CD14-positive monocyte (primary cell): ENCODE measurements at regions not wholly inside any gene's neighbourhood (a gene's known extent, or its start where the extent isn't known, plus 50 kb on each side); places are given as distances from the start of the nearest gene placed in this dataset.

Source experiments
- DNase-seq, 3 donors: peaks; one replicate each; pipeline ENCODE4 v3.0.0-alpha.2; 2011 to 2022
- H2AFZ ChIP-seq: 2 replicates; pipeline ENCODE4 v1.6.0; 2012; ENCODE audit warnings: mild to moderate bottlenecking, low read depth, low read length, inconsistent platforms; ENCODE audit not compliant: insufficient read depth, poor library complexity, severe bottlenecking
- H3K27ac ChIP-seq, 2 donors: 1 replicate in 1 of 2; 2 replicates in 1 of 2; pipeline ENCODE4 v1.5.1; 2012 to 2013; ENCODE audit warnings: low read length in 2 of 2, control low read depth in 1 of 2, inconsistent platforms in 1 of 2, low read depth in 1 of 2, mild to moderate bottlenecking in 1 of 2
- H3K27me3 ChIP-seq, 2 donors: one replicate each; pipeline versions ENCODE4 v1.6.0 to v1.6.1; 2011 to 2013; ENCODE audit warnings: low read length in 2 of 2; ENCODE audit not compliant: control insufficient read depth in 2 of 2, insufficient read depth in 2 of 2
- H3K36me3 ChIP-seq, 2 donors: replicated peaks in 1 of 2; 1 replicate in 1 of 2; 2 replicates in 1 of 2; pipeline versions ENCODE4 v1.5.1 to v1.6.1; 2012 to 2013; ENCODE audit warnings: low read length in 2 of 2, control low read depth in 1 of 2, inconsistent platforms in 1 of 2, mild to moderate bottlenecking in 1 of 2; ENCODE audit not compliant: insufficient read depth in 2 of 2, control insufficient read depth in 1 of 2
- H3K4me1 ChIP-seq, 2 donors: 1 replicate in 1 of 2; 2 replicates in 1 of 2; pipeline versions ENCODE4 v1.5.1 to v1.6.1; 2012 to 2013; ENCODE audit warnings: low read length in 2 of 2, control low read depth in 1 of 2, inconsistent platforms in 1 of 2, mild to moderate bottlenecking in 1 of 2, moderate library complexity in 1 of 2; ENCODE audit not compliant: insufficient read depth in 2 of 2, control insufficient read depth in 1 of 2
- H3K4me2 ChIP-seq: replicated peaks from 2 replicates; pipeline ENCODE3; 2012; ENCODE audit warnings: low read length, moderate library complexity, mild to moderate bottlenecking; ENCODE audit not compliant: poor library complexity, severe bottlenecking; ENCODE audit errors: extremely low read depth
- H3K4me3 ChIP-seq, 3 experiments: fragments of 200-600 bp in 1 of 3; sonication (generic) in 1 of 3; replicated peaks in 1 of 3; 1 replicate in 2 of 3; 2 replicates in 1 of 3; pipeline ENCODE4 v1.5.1; 2011 to 2013; ENCODE audit warnings: low read length in 3 of 3, mild to moderate bottlenecking in 3 of 3, control low read depth in 2 of 3, low read depth in 2 of 3, inconsistent platforms in 1 of 3, moderate library complexity in 1 of 3
- H3K79me2 ChIP-seq: 2 replicates; pipeline ENCODE4 v1.6.0; 2012; ENCODE audit warnings: mild to moderate bottlenecking, control low read depth, inconsistent platforms, low read length, moderate library complexity; ENCODE audit not compliant: insufficient read depth
- H3K9ac ChIP-seq: 2 replicates; pipeline ENCODE4 v1.6.0; 2017; ENCODE audit warnings: low read length, mild to moderate bottlenecking; ENCODE audit not compliant: insufficient read depth, poor library complexity, severe bottlenecking
- H3K9me3 ChIP-seq, 2 donors: replicated peaks in 1 of 2; 1 replicate in 1 of 2; 2 replicates in 1 of 2; pipeline versions ENCODE4 v1.5.1 to v1.6.1; 2012 to 2013; ENCODE audit warnings: low read length in 2 of 2, control low read depth in 1 of 2; ENCODE audit not compliant: control insufficient read depth in 1 of 2, insufficient read depth in 1 of 2
- H4K20me1 ChIP-seq: 2 replicates; pipeline ENCODE4 v1.6.0; 2012; ENCODE audit warnings: mild to moderate bottlenecking, low read length, control low read depth, moderate library complexity; ENCODE audit not compliant: insufficient read depth
- H3K27ac Mint-ChIP-seq, 7 donors: one replicate each; pipeline ENCODE4 v1.8.0; 2020; ENCODE audit warnings: mild to moderate bottlenecking in 7 of 7, mixed read lengths in 7 of 7, moderate library complexity in 6 of 7, inconsistent platforms in 2 of 7
- H3K27me3 Mint-ChIP-seq, 3 donors: one replicate each; pipeline ENCODE4 v1.8.0; 2021 to 2022; ENCODE audit warnings: low read depth in 3 of 3, mild to moderate bottlenecking in 3 of 3, mixed read lengths in 3 of 3, moderate library complexity in 3 of 3, inconsistent platforms in 1 of 3
- H3K36me3 Mint-ChIP-seq, 2 donors: one replicate each; pipeline ENCODE4 v1.8.0; 2020; ENCODE audit warnings: mixed read lengths in 2 of 2, inconsistent platforms in 1 of 2, mild to moderate bottlenecking in 1 of 2
- H3K4me1 Mint-ChIP-seq: one replicate; pipeline ENCODE4 v1.8.0; 2020; ENCODE audit warnings: mild to moderate bottlenecking, mixed read lengths
- H3K4me3 Mint-ChIP-seq, 2 donors: one replicate each; pipeline ENCODE4 v1.8.0; 2020; ENCODE audit warnings: mild to moderate bottlenecking in 2 of 2, mixed read lengths in 2 of 2, moderate library complexity in 1 of 2
- H3K9me3 Mint-ChIP-seq, 7 donors: one replicate each; pipeline ENCODE4 v1.8.0; 2020 to 2022; ENCODE audit warnings: mixed read lengths in 7 of 7, mild to moderate bottlenecking in 6 of 7, moderate library complexity in 6 of 7, inconsistent platforms in 2 of 7
- CTCF ChIP-seq: fragments of 200-600 bp; IDR thresholded peaks from one replicate; pipeline ENCODE4 v1.8.0; 2022; ENCODE audit warnings: antibody characterized with exemption, mild to moderate bottlenecking
- WGBS: methylation state at CpG from one replicate; pipeline ENCODE4 v1.1.5; 2013; ENCODE audit warnings: missing lambda C conversion rate; ENCODE audit not compliant: insufficient coverage; 5-methylcytosine and 5-hydroxymethylcytosine counted together
- intact Hi-C, 2 donors: fragments of 100-400 bp; cut with micrococcal nuclease; formaldehyde crosslinking; loops; one replicate each; pipeline versions ENCODE4 v1.15.0 to v1.15.1; 2023

- TF ChIP-seq CTCF = no peak
- H3K27ac Mint-ChIP-seq = peak overlapping the region in 6 of 7 donors; percentile 55 to 88 (median 60)
- intact Hi-C loops = loop anchor here in 1 of 2 donors (2.0 kb wide), 1 partner anchor 55 kb away; no protein-coding TSS in a partner anchor
Measured at GRCh38 chr12:107372229-107372658, 278.9 kb upstream of the CRY1 start.

GRCh38 chr12:107373238-107373809, 280.0 kb upstream of the CRY1 start:
- Histone ChIP-seq H3K27me3 (no peaks in the 10 kb centered on the region), H3K4me3 (peak overlapping the region in 1 of 3 experiments; percentile 60), H2AFZ (peak overlapping the region; percentile 62), H3K9me3 (no peaks in the 10 kb centered on the region), H4K20me1 (no peaks in the 10 kb centered on the region), H3K79me2 (no peaks in the 10 kb centered on the region), H3K9ac (no peak overlapping the region), H3K4me1 (peaks cover 64 to 67% of the 10 kb centered on the region in 2 donors), H3K36me3 (no peaks in the 10 kb centered on the region), H3K27ac (peak overlapping the region; percentile 50 to 69), H3K4me2 (peak overlapping the region; percentile 70)
- intact Hi-C loops = loop anchor here in 1 of 2 donors (2.0 kb wide), 1 partner anchor 57 kb away; no protein-coding TSS in a partner anchor
- peaks cover 65% of the 10 kb centered on the region for H3K4me1 Mint-ChIP-seq
- TF ChIP-seq CTCF = no peak
- H3K27ac Mint-ChIP-seq = peak overlapping the region; percentile 43 to 88 (median 70)
- peak in 2 of 3 donors; percentile 20 to 22 for DNase-seq
- H3K27me3 Mint-ChIP-seq = peaks cover 0 to 6% (median 1%) of the 10 kb centered on the region in 3 donors
- H3K4me3 Mint-ChIP-seq = peak overlapping the region; percentile 53 to 76
- WGBS = 92% methylated on average over 2 of the region's 3 CpGs
- H3K9me3 Mint-ChIP-seq = no peaks in the 10 kb centered on the region
- peaks cover 0 to 2% of the 10 kb centered on the region in 2 donors for H3K36me3 Mint-ChIP-seq

More at GRCh38 chr12:107372229-107372658, 278.9 kb upstream of the CRY1 start:
- Histone ChIP-seq H3K9me3 (no peaks in the 10 kb centered on the region), H3K4me3 (peak overlapping the region in 1 of 3 experiments; percentile 11), H3K79me2 (no peaks in the 10 kb centered on the region), H2AFZ (no peak overlapping the region), H4K20me1 (no peaks in the 10 kb centered on the region), H3K4me2 (peak overlapping the region; percentile 10), H3K27me3 (no peaks in the 10 kb centered on the region), H3K4me1 (peaks cover 66 to 69% of the 10 kb centered on the region in 2 donors), H3K27ac (peak overlapping the region; percentile 10 to 26), H3K9ac (no peak overlapping the region), H3K36me3 (no peaks in the 10 kb centered on the region)
- peak overlapping the region; percentile 43 to 66 for H3K4me3 Mint-ChIP-seq
- peaks cover 0 to 6% (median 1%) of the 10 kb centered on the region in 3 donors for H3K27me3 Mint-ChIP-seq
- peak; percentile 47 to 79 (median 54) for DNase-seq
- no peaks in the 10 kb centered on the region for H3K9me3 Mint-ChIP-seq
- peaks cover 65% of the 10 kb centered on the region for H3K4me1 Mint-ChIP-seq
- H3K36me3 Mint-ChIP-seq = peaks cover 0 to 2% of the 10 kb centered on the region in 2 donors
- 34% methylated on average over 2 of the region's 5 CpGs for WGBS
